ENCODE measurements at regions not wholly inside any gene's neighbourhood (a gene's known extent, or its start where the extent isn't known, plus 50 kb on each side); places are given as distances from the start of the nearest gene placed in this dataset.

GRCh38 chr3:72139316-72139715 is 354.4 kb upstream of the PROK2 start:
- no peak for TF ChIP-seq CTCF (IDR thresholded peaks at IDR 0.05)
- DNase-seq (no peak), ATAC-seq (no peak), FAIRE-seq (no peak)
- WGBS, 2 donors: 89 to 97% methylated on average over 2 of the region's 2 CpGs
- Histone ChIP-seq H3K36me3 (no peaks in the 10 kb centered on the region), H3K4me1 (no peaks in the 10 kb centered on the region), H3K4me3 (no peak overlapping the region), H3K27ac (no peak overlapping the region), H3K27me3 (no peaks in the 10 kb centered on the region), H3K9me3 (no peaks in the 10 kb centered on the region)
- intact Hi-C loops (cut with DNase I): no loop called here

- Histone ChIP-seq H3K9me3 (no peaks in the 10 kb centered on the region), H3K27ac (no peak overlapping the region), H3K4me3 (no peak overlapping the region), H3K36me3 (no peaks in the 10 kb centered on the region), H3K4me1 (no peaks in the 10 kb centered on the region), H3K27me3 (no peaks in the 10 kb centered on the region)
- ATAC-seq (no peak), DNase-seq (no peak), FAIRE-seq (no peak)
- no peak for TF ChIP-seq CTCF (IDR thresholded peaks at IDR 0.05)
- 73 to 75% methylated on average over 9 of the region's 9 CpGs for whole genome bisulfite sequencing, 2 donors
- intact Hi-C loops (cut with DNase I): no loop called here
Measured at GRCh38 chr3:72137865-72138861, 353.2 kb upstream of the PROK2 start.

GRCh38 chr3:72135636-72136035 is 350.7 kb upstream of the PROK2 start:
- H3K27ac ChIP-seq: no peak overlapping the region
- no peak overlapping the region for H3K4me3 ChIP-seq
- no peak for TF ChIP-seq CTCF (IDR thresholded peaks at IDR 0.05)
- no peak for FAIRE-seq
- ATAC-seq: no peak
- no peaks in the 10 kb centered on the region for H3K36me3 ChIP-seq
- intact Hi-C loops (cut with DNase I): no loop called here
- no peak for DNase-seq
- H3K4me1 ChIP-seq: no peaks in the 10 kb centered on the region
- H3K9me3 ChIP-seq: no peaks in the 10 kb centered on the region
- H3K27me3 ChIP-seq: no peaks in the 10 kb centered on the region
- WGBS, 2 donors: 88 to 91% methylated on average over 5 of the region's 5 CpGs

- Histone ChIP-seq H3K9me3 (no peaks in the 10 kb centered on the region), H3K27ac (no peak overlapping the region), H3K27me3 (no peaks in the 10 kb centered on the region), H3K36me3 (no peaks in the 10 kb centered on the region), H3K4me1 (no peaks in the 10 kb centered on the region), H3K4me3 (no peak overlapping the region)
- no peak for FAIRE-seq
- WGBS, 2 donors: 69% methylated on average over 6 of the region's 6 CpGs
- ATAC-seq: no peak
- DNase-seq: no peak
- intact Hi-C loops (cut with DNase I): no loop called here
- TF ChIP-seq CTCF (IDR thresholded peaks at IDR 0.05): no peak
Measured at GRCh38 chr3:72134989-72135451, 350.1 kb upstream of the PROK2 start.
